ENCODE measurements at regions not wholly inside any gene's neighbourhood (a gene's known extent, or its start where the extent isn't known, plus 50 kb on each side); places are given as distances from the start of the nearest gene placed in this dataset.

DNA sequence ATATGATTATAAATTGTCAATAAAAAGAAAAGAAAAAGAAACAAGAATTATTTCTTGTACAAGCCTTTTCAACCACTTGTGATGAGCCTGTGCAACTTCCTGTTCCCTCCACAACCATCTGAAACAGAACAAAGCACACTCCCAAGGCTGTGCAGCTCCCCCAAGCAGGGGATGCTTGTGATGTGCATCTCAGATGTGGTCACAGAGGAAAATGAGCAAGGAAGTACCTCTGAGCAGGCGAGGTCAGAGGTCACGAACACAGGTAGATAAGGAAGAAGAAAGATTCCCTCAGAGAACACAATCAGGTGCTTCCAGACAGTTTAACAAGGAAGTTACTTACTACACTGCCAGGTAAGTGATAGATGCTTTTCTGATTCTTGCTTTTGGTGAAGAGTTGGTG, 274.8 kb upstream of the SLC39A10 start:
- TF ChIP-seq, protein P1, sequence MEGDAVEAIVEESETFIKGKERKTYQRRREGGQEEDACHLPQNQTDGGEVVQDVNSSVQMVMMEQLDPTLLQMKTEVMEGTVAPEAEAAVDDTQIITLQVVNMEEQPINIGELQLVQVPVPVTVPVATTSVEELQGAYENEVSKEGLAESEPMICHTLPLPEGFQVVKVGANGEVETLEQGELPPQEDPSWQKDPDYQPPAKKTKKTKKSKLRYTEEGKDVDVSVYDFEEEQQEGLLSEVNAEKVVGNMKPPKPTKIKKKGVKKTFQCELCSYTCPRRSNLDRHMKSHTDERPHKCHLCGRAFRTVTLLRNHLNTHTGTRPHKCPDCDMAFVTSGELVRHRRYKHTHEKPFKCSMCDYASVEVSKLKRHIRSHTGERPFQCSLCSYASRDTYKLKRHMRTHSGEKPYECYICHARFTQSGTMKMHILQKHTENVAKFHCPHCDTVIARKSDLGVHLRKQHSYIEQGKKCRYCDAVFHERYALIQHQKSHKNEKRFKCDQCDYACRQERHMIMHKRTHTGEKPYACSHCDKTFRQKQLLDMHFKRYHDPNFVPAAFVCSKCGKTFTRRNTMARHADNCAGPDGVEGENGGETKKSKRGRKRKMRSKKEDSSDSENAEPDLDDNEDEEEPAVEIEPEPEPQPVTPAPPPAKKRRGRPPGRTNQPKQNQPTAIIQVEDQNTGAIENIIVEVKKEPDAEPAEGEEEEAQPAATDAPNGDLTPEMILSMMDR (conservative IDR thresholded peaks at IDR 0.05; ENCODE audit: low read depth, low read length): no peak
- TF ChIP-seq EZH2phosphoT487 (IDR thresholded peaks at IDR 0.05; ENCODE audit: borderline replicate concordance, low read length): no peak
- no peak for TF ChIP-seq EZH2 (IDR thresholded peaks at IDR 0.05; ENCODE audit: low read length, unreplicated experiment)
